Prostate gland (tissue), 2 donors: ENCODE measurements at regions not wholly inside any gene's neighbourhood (a gene's known extent, or its start where the extent isn't known, plus 50 kb on each side); places are given as distances from the start of the nearest gene placed in this dataset.

Experiments
- DNase-seq: peaks from one replicate; pipeline ENCODE4 v3.0.0-alpha.2; 2019; ENCODE audit warnings: low spot score
- H3K27ac ChIP-seq, 2 donors: fragments of 200-600 bp; sonication (generic); 2 replicates each; pipeline ENCODE4 v1.5.1; 2017 to 2019
- H3K27me3 ChIP-seq: fragments of 200-600 bp; sonication (generic); replicated peaks from 2 replicates; pipeline ENCODE4 v1.5.1; 2019; ENCODE audit not compliant: insufficient read depth
- H3K36me3 ChIP-seq, 2 donors: fragments of 200-600 bp; sonication (generic); 1 replicate in 1 of 2; 2 replicates in 1 of 2; pipeline versions ENCODE4 v1.5.1 to v1.8.1; 2017 to 2019
- H3K4me1 ChIP-seq: fragments of 200-600 bp; sonication (generic); replicated peaks from 2 replicates; pipeline ENCODE4 v1.5.1; 2019
- H3K4me3 ChIP-seq, 2 donors: fragments of 200-600 bp; sonication (generic); 2 replicates each; pipeline ENCODE4 v1.5.1; 2017 to 2019
- H3K9me3 ChIP-seq: fragments of 200-600 bp; sonication (generic); 2 replicates; pipeline ENCODE4 v1.5.1; 2017
- POLR2A ChIP-seq: fragments of 450-650 bp; IDR thresholded peaks from one replicate; pipeline ENCODE4 v1.6.1; 2016; ENCODE audit warnings: antibody characterized with exemption, mild to moderate bottlenecking
- POLR2AphosphoS5 ChIP-seq: sonication (generic); formaldehyde crosslinking; IDR thresholded peaks from one replicate; pipeline ENCODE4 v1.6.1; 2017; ENCODE audit warnings: antibody characterized with exemption
- WGBS: methylation state at CpG from one replicate; pipeline ENCODE4 v1.1.5; 2018; 5-methylcytosine and 5-hydroxymethylcytosine counted together
- intact Hi-C: fragments of 100-400 bp; cut with DNase I; formaldehyde crosslinking; loops from one replicate; pipeline ENCODE4 v1.14.2; 2022
- TF ChIP-seq, protein P1 (sequence below), 4 experiments: fragments of 200-600 bp in 2 of 4; fragments of 450-650 bp in 2 of 4; sonication (generic) in 2 of 4; IDR thresholded peaks; 1 replicate in 3 of 4; 2 replicates in 1 of 4; pipeline ENCODE4 v1.5.1; 2016 to 2019; ENCODE audit warnings: antibody characterized with exemption in 4 of 4, mild to moderate bottlenecking in 2 of 4, moderate library complexity in 2 of 4

DNA sequence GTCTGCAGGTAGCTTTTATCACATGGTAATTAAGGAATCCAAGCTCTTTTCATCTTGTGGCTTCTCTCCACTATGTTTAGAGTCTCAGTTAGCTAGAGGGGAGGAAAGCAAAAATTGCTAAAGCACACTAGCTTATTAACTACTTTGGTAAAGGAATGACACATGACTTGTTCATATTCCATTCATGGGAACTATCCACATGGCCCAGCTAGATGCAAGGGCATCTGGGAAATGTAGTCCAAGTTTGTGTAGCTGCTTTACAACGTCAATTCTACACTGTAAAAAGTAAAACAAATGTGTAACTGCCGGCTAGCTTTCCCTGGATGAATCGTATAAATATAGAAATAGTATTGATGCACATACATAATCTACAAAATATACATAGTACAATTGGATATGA is 244.5 kb upstream of the LRFN5 start:
- 58% methylated on average over 3 of the region's 3 CpGs for WGBS

DNA sequence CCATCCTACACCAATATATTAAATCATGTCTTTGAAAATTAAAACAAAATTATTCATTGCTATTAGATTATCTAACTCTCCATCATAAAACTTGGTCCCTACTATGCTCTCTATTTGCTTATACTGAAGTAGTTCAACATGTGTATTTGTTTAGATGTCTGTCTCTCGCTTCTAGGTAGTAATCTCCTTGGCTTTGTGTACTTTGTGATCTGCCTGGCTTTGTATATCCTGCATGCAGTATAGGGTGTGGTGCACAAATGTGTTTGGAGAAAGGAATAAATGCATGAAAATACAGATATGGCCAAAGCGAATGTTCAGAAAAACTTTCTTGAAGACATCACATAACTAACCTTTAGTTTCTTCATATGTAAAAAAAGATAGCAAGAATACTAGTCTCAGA is 246.6 kb upstream of the LRFN5 start:
- intact Hi-C loops: no loop called here
- H3K27me3 ChIP-seq: no peaks in the 10 kb centered on the region
- H3K4me3 ChIP-seq: no peak overlapping the region
- H3K27ac ChIP-seq: no peak overlapping the region
- DNase-seq: no peak
- no peak for TF ChIP-seq POLR2A
- TF ChIP-seq POLR2AphosphoS5: no peak
- TF ChIP-seq, protein P1, sequence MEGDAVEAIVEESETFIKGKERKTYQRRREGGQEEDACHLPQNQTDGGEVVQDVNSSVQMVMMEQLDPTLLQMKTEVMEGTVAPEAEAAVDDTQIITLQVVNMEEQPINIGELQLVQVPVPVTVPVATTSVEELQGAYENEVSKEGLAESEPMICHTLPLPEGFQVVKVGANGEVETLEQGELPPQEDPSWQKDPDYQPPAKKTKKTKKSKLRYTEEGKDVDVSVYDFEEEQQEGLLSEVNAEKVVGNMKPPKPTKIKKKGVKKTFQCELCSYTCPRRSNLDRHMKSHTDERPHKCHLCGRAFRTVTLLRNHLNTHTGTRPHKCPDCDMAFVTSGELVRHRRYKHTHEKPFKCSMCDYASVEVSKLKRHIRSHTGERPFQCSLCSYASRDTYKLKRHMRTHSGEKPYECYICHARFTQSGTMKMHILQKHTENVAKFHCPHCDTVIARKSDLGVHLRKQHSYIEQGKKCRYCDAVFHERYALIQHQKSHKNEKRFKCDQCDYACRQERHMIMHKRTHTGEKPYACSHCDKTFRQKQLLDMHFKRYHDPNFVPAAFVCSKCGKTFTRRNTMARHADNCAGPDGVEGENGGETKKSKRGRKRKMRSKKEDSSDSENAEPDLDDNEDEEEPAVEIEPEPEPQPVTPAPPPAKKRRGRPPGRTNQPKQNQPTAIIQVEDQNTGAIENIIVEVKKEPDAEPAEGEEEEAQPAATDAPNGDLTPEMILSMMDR (IDR thresholded peaks at IDR 0.05): no peak
- H3K9me3 ChIP-seq: no peaks in the 10 kb centered on the region
- 67% methylated on average over 2 of the region's 2 CpGs for WGBS
- no peaks in the 10 kb centered on the region for H3K4me1 ChIP-seq
- no peaks in the 10 kb centered on the region for H3K36me3 ChIP-seq

More for the DNA sequence above, 244.5 kb upstream of the LRFN5 start:
- no peak for TF ChIP-seq POLR2A
- no peaks in the 10 kb centered on the region for H3K9me3 ChIP-seq
- H3K4me1 ChIP-seq: no peaks in the 10 kb centered on the region
- no peak overlapping the region for H3K4me3 ChIP-seq
- DNase-seq: no peak
- H3K27me3 ChIP-seq: no peaks in the 10 kb centered on the region
- intact Hi-C loops: no loop called here
- H3K27ac ChIP-seq: no peak overlapping the region
- no peaks in the 10 kb centered on the region for H3K36me3 ChIP-seq

DNA sequence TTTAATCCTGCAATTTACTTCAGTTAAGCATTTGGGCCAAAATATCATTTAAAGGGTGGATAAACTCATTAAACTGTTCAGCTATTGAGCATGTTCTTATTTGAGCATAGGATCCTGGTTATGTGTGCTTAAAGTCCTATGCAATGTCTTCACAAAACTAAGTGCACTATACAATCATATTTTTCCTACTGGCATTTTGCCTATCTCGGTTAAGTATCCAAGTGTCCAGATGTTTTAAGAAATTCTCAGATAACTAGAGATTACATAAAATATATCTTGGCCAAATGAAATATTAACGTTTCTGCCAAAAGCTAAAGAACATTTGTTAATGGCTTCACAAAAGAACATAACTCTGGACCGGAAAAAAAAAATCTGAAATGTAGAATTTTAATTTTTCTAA is 250.8 kb upstream of the LRFN5 start:
- no peaks in the 10 kb centered on the region for H3K36me3 ChIP-seq
- TF ChIP-seq POLR2A (no peak), POLR2AphosphoS5 (no peak)
- TF ChIP-seq, protein P1 (IDR thresholded peaks at IDR 0.05): no peak
- H3K4me1 ChIP-seq: no peaks in the 10 kb centered on the region
- no peak overlapping the region for H3K27ac ChIP-seq
- intact Hi-C loops: no loop called here
- H3K4me3 ChIP-seq: no peak overlapping the region
- no peak for DNase-seq
- H3K9me3 ChIP-seq: no peaks in the 10 kb centered on the region
- 25% methylated on average over 3 of the region's 3 CpGs for WGBS
- no peaks in the 10 kb centered on the region for H3K27me3 ChIP-seq

DNA sequence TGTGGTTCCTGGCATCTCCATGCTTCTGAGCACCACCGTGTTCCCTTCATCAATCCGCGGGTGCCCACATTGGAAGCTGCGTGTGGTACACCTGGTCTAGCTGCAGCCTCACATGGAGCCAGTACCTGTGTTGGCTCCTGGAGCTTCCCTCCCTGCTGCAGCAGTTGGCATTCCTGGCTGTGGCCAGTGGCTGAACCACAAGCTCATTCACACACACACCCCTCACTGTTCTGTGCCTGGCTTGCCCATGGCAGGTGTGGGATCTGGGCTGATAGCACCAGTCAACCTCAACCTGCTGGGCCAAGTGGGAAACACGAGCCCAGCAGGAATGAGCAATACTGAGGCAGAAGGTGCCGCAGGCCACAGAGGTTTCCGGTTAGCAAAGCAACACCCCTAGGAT is 256.2 kb upstream of the LRFN5 start:
- no peaks in the 10 kb centered on the region for H3K27me3 ChIP-seq
- no peak overlapping the region for H3K4me3 ChIP-seq
- 89% methylated on average over 7 of the region's 7 CpGs for WGBS
- no peaks in the 10 kb centered on the region for H3K36me3 ChIP-seq
- H3K4me1 ChIP-seq: no peaks in the 10 kb centered on the region
- no peak for DNase-seq
- no peaks in the 10 kb centered on the region for H3K9me3 ChIP-seq
- TF ChIP-seq, protein P1 (IDR thresholded peaks at IDR 0.05): no peak
- TF ChIP-seq POLR2A (no peak), POLR2AphosphoS5 (no peak)
- intact Hi-C loops: no loop called here
- no peak overlapping the region for H3K27ac ChIP-seq

DNA sequence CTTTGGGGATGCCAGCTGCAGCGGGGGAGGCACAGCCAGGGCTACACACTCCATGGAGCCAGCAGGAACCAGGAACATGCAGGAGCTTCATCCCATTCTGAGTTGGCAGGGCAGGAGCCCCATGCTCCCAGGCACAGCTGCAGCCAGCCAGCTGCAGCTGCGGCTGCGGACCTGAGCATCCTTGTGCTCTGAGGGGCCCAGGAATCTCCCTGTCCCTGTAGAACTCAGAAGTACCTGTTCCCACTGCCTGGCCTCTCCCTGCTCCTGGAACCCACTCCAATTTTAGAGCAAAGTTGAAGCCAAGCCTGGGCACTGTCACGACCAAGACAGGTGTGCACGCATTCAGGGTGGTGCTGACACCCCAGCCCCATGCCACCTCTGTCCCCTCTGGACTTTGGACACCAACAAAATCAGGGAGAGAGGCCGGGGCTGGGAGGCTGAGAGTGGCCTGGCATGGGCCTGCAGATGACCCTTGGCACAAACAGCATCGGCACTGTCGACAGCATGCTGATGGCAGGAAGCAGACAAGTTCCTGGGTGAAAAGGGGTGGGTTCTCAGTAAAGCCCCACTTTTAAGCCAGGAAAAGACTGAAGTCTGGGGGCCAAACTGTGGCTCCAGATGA is 257.3 kb upstream of the LRFN5 start:
- H3K36me3 ChIP-seq: no peaks in the 10 kb centered on the region
- H3K27ac ChIP-seq: no peak overlapping the region
- H3K27me3 ChIP-seq: no peaks in the 10 kb centered on the region
- no peak overlapping the region for H3K4me3 ChIP-seq
- TF ChIP-seq POLR2A: no peak
- TF ChIP-seq, protein P1 (IDR thresholded peaks at IDR 0.05): no peak
- no peak for TF ChIP-seq POLR2AphosphoS5
- H3K9me3 ChIP-seq: no peaks in the 10 kb centered on the region
- intact Hi-C loops: no loop called here
- no peak for DNase-seq
- no peaks in the 10 kb centered on the region for H3K4me1 ChIP-seq
- WGBS: 90% methylated on average over 8 of the region's 8 CpGs
